ENCODE measurements at regions not wholly inside any gene's neighbourhood (a gene's known extent, or its start where the extent isn't known, plus 50 kb on each side); places are given as distances from the start of the nearest gene placed in this dataset.

DNA sequence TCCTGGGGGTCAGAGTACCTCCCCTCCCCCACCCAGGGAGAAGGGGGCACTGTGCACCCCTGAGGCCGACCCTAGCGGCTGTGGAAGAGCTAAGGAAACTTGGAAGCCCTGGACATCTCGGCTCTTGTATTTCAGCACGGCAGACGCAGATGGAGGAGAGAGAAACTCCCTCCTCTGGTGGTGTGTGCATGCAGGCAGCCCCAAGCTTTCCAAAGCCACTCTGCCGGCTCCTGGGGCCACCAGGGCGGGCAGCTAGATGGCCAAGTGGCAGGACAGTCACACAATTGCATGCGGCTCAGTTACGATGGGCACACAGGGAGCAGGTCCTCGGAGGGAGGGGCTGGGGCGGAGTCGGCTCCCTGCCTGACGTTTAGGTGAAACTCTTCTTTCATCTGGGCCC lies 195.5 kb downstream of the RBFOX3 start:
- Histone ChIP-seq H2BK12ac (ENCODE audit: insufficient read length, low read depth, low read length) (no peak overlapping the region), H3K23ac (ENCODE audit: insufficient read length, low read depth, low read length) (no peak overlapping the region), H4K91ac (ENCODE audit: insufficient read length, low read depth, low read length) (no peak overlapping the region), H3K4ac (ENCODE audit: low read depth, low read length) (no peak overlapping the region), H2AK5ac (ENCODE audit: insufficient read length, low read length) (no peak overlapping the region), H3K9ac (ENCODE audit: extremely low read depth, insufficient read length, low read length) (no peak overlapping the region), H3K23me2 (ENCODE audit: insufficient read length, low read depth, low read length, poor library complexity, severe bottlenecking) (no peaks in the 10 kb centered on the region), H2BK120ac (ENCODE audit: low read depth, low read length, poor library complexity, severe bottlenecking) (no peak overlapping the region), H3K56ac (ENCODE audit: insufficient read length, low read depth, low read length) (no peak overlapping the region), H3K79me2 (ENCODE audit: insufficient read depth, low read length) (no peaks in the 10 kb centered on the region), H3K9me3 (ENCODE audit: control insufficient read depth, low read depth, low read length) (no peaks in the 10 kb centered on the region), H2BK20ac (ENCODE audit: low read depth, low read length, poor library complexity, severe bottlenecking) (no peak overlapping the region), H3K79me1 (ENCODE audit: insufficient read depth, low read depth, low read length, poor library complexity, severe bottlenecking) (no peaks in the 10 kb centered on the region), H4K20me1 (ENCODE audit: control insufficient read depth, insufficient read depth, insufficient read length) (no peaks in the 10 kb centered on the region), H2BK15ac (ENCODE audit: low read depth, low read length) (no peak overlapping the region), H3T11ph (ENCODE audit: low read length) (no peak overlapping the region), H3K4me1 (ENCODE audit: insufficient read depth, low read length) (no peaks in the 10 kb centered on the region), H3K18ac (ENCODE audit: insufficient read length, low read depth, low read length) (no peak overlapping the region), H3K27me3 (ENCODE audit: insufficient read depth, low read length) (no peaks in the 10 kb centered on the region), H3K14ac (ENCODE audit: insufficient read depth, low read length) (no peak overlapping the region), H2AFZ (ENCODE audit: low read length) (no peak overlapping the region), H2BK5ac (ENCODE audit: insufficient read length, low read length) (no peak overlapping the region), H4K8ac (replicated peaks; ENCODE audit: insufficient read length, low read depth, low read length) (no peak overlapping the region), H4K5ac (ENCODE audit: insufficient read length, low read depth, low read length) (no peak overlapping the region), H3K27ac (ENCODE audit: insufficient read length, low read depth, low read length) (no peak overlapping the region), H3K4me2 (ENCODE audit: insufficient read depth, insufficient read length, low read length) (no peak overlapping the region)
- no CpG with 5 or more reads among the region's 13 CpGs for WGBS (ENCODE audit: extremely low coverage, insufficient read length, low lambda C conversion rate)
- DNase-seq: no peak
- Mint-ChIP-seq H3K4me3 (no peak overlapping the region), H3K27ac (peak overlapping the region in 1 of 3 experiments; percentile 28; a peak in 2 of 7 replicates), H3K4me1 (peaks cover 6 to 15% of the 10 kb centered on the region in 2 experiments), H3K27me3 (ENCODE audit: low read depth) (peaks cover 23% of the 10 kb centered on the region), H3K9me3 (no peaks in the 10 kb centered on the region), H3K36me3 (ENCODE audit: insufficient read depth in 1 of 3, low read depth in 3 of 3) (no peaks in the 10 kb centered on the region)
- TF ChIP-seq, protein P1, sequence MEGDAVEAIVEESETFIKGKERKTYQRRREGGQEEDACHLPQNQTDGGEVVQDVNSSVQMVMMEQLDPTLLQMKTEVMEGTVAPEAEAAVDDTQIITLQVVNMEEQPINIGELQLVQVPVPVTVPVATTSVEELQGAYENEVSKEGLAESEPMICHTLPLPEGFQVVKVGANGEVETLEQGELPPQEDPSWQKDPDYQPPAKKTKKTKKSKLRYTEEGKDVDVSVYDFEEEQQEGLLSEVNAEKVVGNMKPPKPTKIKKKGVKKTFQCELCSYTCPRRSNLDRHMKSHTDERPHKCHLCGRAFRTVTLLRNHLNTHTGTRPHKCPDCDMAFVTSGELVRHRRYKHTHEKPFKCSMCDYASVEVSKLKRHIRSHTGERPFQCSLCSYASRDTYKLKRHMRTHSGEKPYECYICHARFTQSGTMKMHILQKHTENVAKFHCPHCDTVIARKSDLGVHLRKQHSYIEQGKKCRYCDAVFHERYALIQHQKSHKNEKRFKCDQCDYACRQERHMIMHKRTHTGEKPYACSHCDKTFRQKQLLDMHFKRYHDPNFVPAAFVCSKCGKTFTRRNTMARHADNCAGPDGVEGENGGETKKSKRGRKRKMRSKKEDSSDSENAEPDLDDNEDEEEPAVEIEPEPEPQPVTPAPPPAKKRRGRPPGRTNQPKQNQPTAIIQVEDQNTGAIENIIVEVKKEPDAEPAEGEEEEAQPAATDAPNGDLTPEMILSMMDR (conservative IDR thresholded peaks at IDR 0.05): no peak

Data from H9 (cell line).